Activated CD4-positive, alpha-beta T cell treated with anti-CD3 and anti-CD28 coated beads for 4 hours (primary cell): ENCODE measurements at regions not wholly inside any gene's neighbourhood (a gene's known extent, or its start where the extent isn't known, plus 50 kb on each side); places are given as distances from the start of the nearest gene placed in this dataset.
"Not testable (repeated sequence)": the region's sequence is repeated elsewhere in the genome, so short reads cannot be mapped to it uniquely, and the experiment has no call there.

Experiments used
- DNase-seq, 2 donors: peaks; one replicate each; pipeline ENCODE4 v3.0.0-alpha.2; 2020

GRCh38 chr6:128595544-128595943 lies 75.1 kb upstream of the PTPRK start:
- no peak for DNase-seq

- no peak for DNase-seq
These were observed 65.7 kb upstream of the PTPRK start for GRCh38 chr6:128586095-128586494.

- no peak for DNase-seq
These were observed 60.1 kb upstream of the PTPRK start for GRCh38 chr6:128580224-128581110.

GRCh38 chr6:128575254-128575653 lies 54.9 kb upstream of the PTPRK start:
- DNase-seq, result not testable (repeated sequence)

GRCh38 chr6:128574402-128574801 lies 54.0 kb upstream of the PTPRK start:
- DNase-seq, result no peak

- no peak for DNase-seq
These were observed 52.6 kb upstream of the PTPRK start for GRCh38 chr6:128573036-128573435.

- no peak for DNase-seq
These were observed 51.9 kb upstream of the PTPRK start for GRCh38 chr6:128572294-128572693.

GRCh38 chr6:128570680-128571063 lies 50.3 kb upstream of the PTPRK start:
- no peak for DNase-seq

- DNase-seq, result no peak
These were observed 49.6 kb upstream of the PTPRK start for GRCh38 chr6:128569732-128570679.
